Type B pancreatic cell (in vitro differentiated cells): ENCODE measurements at regions not wholly inside any gene's neighbourhood (a gene's known extent, or its start where the extent isn't known, plus 50 kb on each side); places are given as distances from the start of the nearest gene placed in this dataset.

Experiments used
- DNase-seq: peaks from one replicate; pipeline ENCODE4 v3.0.0; 2021; ENCODE audit warnings: mixed read lengths; ENCODE audit not compliant: unreplicated experiment; ENCODE audit errors: extremely low spot score
- H3K27ac Mint-ChIP-seq: 2 replicates; pipeline ENCODE4 v1.8.0; 2021; ENCODE audit warnings: mild to moderate bottlenecking, mixed read lengths
- H3K27me3 Mint-ChIP-seq: 2 replicates; pipeline ENCODE4 v1.8.0; 2021; ENCODE audit warnings: mixed read lengths
- H3K36me3 Mint-ChIP-seq: 2 replicates; pipeline ENCODE4 v1.8.0; 2021; ENCODE audit warnings: mixed read lengths
- H3K4me1 Mint-ChIP-seq: one replicate; pipeline ENCODE4 v1.8.0; 2021; ENCODE audit warnings: mixed read lengths; ENCODE audit not compliant: unreplicated experiment
- H3K4me3 Mint-ChIP-seq: 2 replicates; pipeline ENCODE4 v1.8.0; 2021; ENCODE audit warnings: mild to moderate bottlenecking, mixed read lengths
- H3K9me3 Mint-ChIP-seq: 2 replicates; pipeline ENCODE4 v1.8.0; 2021; ENCODE audit warnings: mixed read lengths
- TF ChIP-seq, protein P1 (sequence below): fragments of 200-600 bp; sonication (generic); conservative IDR thresholded peaks from 2 replicates; pipeline ENCODE4 v1.5.0; 2021; ENCODE audit warnings: antibody characterized with exemption, mild to moderate bottlenecking

DNA sequence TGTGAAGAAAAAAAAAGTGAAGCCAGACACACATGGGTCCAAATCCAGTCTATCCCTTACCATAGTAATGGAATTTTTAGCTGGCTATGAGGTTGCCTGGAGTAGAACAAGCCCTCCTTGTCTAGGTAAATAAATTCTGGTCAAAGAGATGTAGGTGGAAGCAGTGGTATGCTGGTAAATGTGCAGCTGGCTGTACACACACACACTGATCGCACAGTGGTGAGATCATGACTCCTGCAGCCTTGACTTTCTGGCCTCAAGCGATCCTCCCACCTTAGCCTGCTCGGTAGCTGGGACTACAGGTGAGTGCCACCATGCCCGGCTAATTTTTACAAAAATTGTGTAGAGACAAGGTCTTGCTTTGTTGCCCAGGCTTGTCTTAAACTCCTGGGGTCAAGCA is 90.5 kb upstream of the FBXO11 start:
- Mint-ChIP-seq H3K4me1 (no peaks in the 10 kb centered on the region), H3K9me3 (no peaks in the 10 kb centered on the region), H3K27me3 (no peaks in the 10 kb centered on the region), H3K27ac (no peak overlapping the region), H3K36me3 (no peaks in the 10 kb centered on the region), H3K4me3 (no peak overlapping the region)
- TF ChIP-seq, protein P1, sequence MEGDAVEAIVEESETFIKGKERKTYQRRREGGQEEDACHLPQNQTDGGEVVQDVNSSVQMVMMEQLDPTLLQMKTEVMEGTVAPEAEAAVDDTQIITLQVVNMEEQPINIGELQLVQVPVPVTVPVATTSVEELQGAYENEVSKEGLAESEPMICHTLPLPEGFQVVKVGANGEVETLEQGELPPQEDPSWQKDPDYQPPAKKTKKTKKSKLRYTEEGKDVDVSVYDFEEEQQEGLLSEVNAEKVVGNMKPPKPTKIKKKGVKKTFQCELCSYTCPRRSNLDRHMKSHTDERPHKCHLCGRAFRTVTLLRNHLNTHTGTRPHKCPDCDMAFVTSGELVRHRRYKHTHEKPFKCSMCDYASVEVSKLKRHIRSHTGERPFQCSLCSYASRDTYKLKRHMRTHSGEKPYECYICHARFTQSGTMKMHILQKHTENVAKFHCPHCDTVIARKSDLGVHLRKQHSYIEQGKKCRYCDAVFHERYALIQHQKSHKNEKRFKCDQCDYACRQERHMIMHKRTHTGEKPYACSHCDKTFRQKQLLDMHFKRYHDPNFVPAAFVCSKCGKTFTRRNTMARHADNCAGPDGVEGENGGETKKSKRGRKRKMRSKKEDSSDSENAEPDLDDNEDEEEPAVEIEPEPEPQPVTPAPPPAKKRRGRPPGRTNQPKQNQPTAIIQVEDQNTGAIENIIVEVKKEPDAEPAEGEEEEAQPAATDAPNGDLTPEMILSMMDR: no peak
- DNase-seq: no peak

DNA sequence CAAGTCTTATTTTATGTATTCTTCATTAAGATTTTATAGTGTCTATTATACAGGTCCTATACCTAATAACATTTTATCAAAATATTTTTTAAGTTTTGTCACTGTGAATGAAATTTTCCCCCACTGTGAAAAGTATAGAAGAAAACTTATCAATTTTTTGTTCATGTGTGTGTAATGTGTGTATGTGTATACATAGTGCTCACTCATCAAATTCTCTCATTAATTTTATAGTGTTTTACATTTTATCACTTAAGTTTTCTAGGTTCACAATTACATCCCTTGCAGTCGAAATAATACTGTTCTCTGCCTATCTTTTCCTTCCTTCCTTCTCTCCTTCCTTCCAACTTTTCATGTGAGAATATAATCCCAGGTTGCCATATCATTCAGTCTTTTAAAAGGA is 93.2 kb upstream of the FBXO11 start:
- TF ChIP-seq, protein P1: no peak
- no peaks in the 10 kb centered on the region for H3K4me1 Mint-ChIP-seq
- H3K27ac Mint-ChIP-seq: no peak overlapping the region
- H3K27me3 Mint-ChIP-seq: no peaks in the 10 kb centered on the region
- H3K4me3 Mint-ChIP-seq: no peak overlapping the region
- DNase-seq: no peak
- H3K36me3 Mint-ChIP-seq: no peaks in the 10 kb centered on the region
- no peaks in the 10 kb centered on the region for H3K9me3 Mint-ChIP-seq

DNA sequence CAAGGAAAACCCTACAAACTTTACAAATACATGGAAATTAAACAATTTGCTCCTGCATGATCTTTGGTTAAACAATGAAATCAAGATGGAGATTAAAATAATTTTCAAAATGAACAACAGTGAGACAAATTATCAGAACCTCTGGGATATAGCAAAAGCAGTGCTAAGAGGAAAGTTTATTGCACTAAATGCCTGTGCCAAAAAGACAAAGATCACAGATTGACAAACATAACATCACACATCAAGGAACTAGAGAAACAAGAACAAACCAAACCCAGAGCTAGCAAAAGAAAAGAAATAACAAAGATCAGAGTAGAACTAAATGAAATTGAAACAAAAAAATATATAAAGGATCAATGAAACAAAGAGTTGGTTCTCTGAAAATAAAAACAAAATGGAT is 95.2 kb upstream of the FBXO11 start:
- H3K4me1 Mint-ChIP-seq: no peaks in the 10 kb centered on the region
- TF ChIP-seq, protein P1: no peak
- no peaks in the 10 kb centered on the region for H3K27me3 Mint-ChIP-seq
- no peaks in the 10 kb centered on the region for H3K9me3 Mint-ChIP-seq
- H3K36me3 Mint-ChIP-seq: no peaks in the 10 kb centered on the region
- H3K4me3 Mint-ChIP-seq: no peak overlapping the region
- H3K27ac Mint-ChIP-seq: no peak overlapping the region
- DNase-seq: no peak

DNA sequence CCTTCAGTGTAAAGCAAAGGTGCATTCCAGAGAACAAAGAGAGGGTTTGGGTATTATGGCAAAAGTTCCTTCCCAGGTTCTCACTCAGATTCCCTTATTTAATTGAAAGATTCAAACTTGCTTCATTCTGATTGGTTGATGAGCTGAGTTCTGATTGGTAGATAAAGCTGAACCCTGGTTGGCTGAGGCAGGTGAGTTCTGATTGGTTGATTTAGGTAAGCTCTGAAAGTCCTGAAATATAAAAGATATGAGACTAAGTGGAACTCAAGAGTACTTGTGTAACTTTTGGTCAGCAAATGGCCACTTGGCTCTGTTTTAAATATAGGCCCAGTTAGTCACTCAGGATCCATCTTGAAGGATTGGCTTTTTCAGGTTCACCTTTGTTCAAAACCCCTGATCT is 99.8 kb upstream of the FBXO11 start:
- DNase-seq: no peak
- H3K27ac Mint-ChIP-seq: no peak overlapping the region
- H3K27me3 Mint-ChIP-seq: no peaks in the 10 kb centered on the region
- no peaks in the 10 kb centered on the region for H3K36me3 Mint-ChIP-seq
- no peak overlapping the region for H3K4me3 Mint-ChIP-seq
- TF ChIP-seq, protein P1: no peak
- no peaks in the 10 kb centered on the region for H3K4me1 Mint-ChIP-seq
- no peaks in the 10 kb centered on the region for H3K9me3 Mint-ChIP-seq

DNA sequence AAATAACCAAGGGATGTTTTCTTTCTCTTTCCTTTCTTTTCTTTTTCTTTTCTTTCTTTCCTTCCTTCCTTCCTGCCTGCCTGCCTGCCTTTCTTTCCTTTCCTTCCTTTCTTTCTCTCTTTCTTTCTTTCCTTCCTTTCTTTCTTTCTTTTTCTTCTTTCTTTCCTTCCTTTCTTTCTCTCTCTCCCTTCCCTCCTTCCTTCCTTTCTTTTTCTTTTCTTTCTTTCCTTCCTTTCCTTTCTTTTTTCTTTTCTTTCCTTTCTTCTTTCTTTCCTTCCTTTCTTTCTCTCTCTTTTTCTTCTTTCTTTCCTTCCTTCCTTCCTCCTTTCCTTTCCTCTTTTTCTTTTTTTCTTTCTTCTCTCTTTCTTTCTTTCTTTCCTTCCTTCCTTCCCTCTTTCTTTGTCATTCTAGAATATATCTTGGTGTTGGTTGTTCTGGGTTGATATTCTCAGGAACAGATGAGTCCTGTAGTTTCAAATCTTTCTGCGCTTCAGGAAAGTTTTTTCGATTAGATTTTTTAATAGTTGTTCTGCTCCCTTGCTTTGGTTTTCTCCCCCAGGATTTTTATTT is 101.5 kb upstream of the FBXO11 start:
- H3K4me3 Mint-ChIP-seq: no peak overlapping the region
- TF ChIP-seq, protein P1: no peak
- no peaks in the 10 kb centered on the region for H3K4me1 Mint-ChIP-seq
- no peak overlapping the region for H3K27ac Mint-ChIP-seq
- H3K9me3 Mint-ChIP-seq: no peaks in the 10 kb centered on the region
- no peaks in the 10 kb centered on the region for H3K27me3 Mint-ChIP-seq
- no peaks in the 10 kb centered on the region for H3K36me3 Mint-ChIP-seq
- no peak for DNase-seq

DNA sequence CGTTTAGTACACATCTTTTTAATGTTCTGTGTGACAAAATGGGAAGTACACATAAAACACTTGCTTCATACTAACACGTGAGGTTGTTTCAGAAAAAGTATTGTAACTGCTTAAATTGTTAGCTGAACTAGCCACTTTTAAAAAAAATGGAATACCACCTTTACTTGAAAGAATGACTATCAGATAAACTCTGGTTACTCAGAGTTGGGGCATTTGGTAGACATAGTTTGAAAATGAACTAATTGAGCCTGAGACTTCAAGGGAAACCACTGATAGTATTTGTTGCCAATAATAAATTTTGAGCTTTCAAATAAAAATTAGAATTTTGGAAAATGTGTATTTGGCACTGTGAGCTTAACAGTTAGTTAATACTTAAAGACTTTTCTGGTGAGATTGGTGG is 103.0 kb upstream of the FBXO11 start:
- DNase-seq: no peak
- H3K27ac Mint-ChIP-seq: no peak overlapping the region
- no peaks in the 10 kb centered on the region for H3K9me3 Mint-ChIP-seq
- H3K27me3 Mint-ChIP-seq: no peaks in the 10 kb centered on the region
- no peaks in the 10 kb centered on the region for H3K36me3 Mint-ChIP-seq
- H3K4me1 Mint-ChIP-seq: no peaks in the 10 kb centered on the region
- no peak overlapping the region for H3K4me3 Mint-ChIP-seq
- TF ChIP-seq, protein P1: no peak
